Tongue (tissue), 1 donor: ENCODE measurements at regions not wholly inside any gene's neighbourhood (a gene's known extent, or its start where the extent isn't known, plus 50 kb on each side); places are given as distances from the start of the nearest gene placed in this dataset.
"Not testable (repeated sequence)": the region's sequence is repeated elsewhere in the genome, so short reads cannot be mapped to it uniquely, and the experiment has no call there.

ENCODE experiments used
- DNase-seq: peaks from one replicate; pipeline ENCODE4 v3.0.0-alpha.2; 2015

DNA sequence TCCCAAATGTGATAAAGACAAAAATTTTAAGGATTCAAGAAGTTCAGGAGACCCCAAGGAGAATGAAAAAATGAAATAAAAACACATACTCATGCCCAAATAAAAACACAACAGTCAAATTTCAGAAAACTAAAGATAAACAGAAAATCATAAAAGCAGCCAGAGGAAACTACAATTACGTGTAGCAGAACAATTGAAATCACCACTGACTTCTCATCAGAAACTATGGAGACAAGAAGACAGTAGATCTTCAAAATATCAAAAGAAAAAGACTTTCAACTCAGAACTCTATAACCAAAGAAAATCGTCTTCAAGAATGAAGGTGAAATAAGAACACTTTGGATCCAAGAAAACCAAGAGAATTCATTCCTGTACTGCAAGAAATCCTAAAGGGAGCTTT, 54.9 kb downstream of the DIO3 start:
- no peak for DNase-seq

DNA sequence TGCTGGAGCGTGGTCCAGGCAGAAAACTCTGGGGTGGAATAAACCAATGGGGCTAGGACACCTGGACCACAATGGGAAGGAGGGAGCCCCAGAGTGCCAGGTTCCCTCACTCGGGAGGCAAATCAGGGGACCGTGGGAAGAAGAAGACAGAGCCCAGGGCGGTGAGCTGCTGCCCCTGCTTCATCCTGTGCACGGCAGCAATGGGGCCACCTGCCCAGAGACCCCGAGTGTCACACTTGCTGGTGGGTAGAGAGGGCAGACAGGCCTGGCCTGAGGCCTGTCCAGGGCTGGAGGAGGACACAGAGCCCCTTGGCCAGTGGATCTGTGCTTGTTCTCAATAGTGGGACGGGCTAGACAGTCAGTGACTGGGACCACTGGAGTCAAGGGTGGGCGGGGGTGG, 58.2 kb downstream of the DIO3 start:
- DNase-seq: no peak

DNA sequence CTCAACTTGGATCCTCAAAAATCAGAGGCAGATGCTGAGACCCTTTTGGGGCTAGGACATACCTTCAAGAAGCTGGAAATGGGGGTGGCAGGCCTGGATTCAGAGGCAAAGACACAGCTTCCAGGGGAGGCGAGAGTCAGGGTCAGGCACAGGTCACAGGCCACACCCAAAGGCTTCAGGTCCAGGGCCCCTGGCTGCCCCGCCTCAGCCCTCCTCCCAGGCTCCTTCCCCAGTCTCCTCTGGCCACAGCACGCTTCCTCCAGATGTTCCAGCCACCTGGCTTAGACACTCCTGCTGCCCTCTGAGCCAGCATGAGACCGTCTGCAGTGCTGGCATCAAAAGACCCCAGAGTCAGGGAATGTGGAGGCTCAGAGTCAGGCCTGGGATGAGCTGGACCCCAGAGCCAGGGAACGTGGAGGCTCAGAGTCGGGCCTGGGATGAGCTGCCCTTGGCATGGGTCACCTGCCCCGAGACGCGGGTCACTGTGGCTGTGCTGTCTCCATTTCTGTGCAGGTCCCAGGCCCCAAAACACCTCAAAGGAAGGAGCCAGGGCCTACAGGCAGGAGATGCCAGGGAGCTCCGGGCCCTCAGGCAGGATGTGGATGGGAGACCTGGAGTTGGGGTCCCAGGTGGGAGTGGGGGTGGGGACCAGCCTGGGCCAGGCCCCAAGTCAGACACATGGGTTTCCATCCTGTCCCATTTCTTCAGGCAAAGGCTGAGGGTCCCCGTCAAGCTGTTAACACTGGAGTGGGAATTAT, 58.9 kb downstream of the DIO3 start:
- DNase-seq: no peak

DNA sequence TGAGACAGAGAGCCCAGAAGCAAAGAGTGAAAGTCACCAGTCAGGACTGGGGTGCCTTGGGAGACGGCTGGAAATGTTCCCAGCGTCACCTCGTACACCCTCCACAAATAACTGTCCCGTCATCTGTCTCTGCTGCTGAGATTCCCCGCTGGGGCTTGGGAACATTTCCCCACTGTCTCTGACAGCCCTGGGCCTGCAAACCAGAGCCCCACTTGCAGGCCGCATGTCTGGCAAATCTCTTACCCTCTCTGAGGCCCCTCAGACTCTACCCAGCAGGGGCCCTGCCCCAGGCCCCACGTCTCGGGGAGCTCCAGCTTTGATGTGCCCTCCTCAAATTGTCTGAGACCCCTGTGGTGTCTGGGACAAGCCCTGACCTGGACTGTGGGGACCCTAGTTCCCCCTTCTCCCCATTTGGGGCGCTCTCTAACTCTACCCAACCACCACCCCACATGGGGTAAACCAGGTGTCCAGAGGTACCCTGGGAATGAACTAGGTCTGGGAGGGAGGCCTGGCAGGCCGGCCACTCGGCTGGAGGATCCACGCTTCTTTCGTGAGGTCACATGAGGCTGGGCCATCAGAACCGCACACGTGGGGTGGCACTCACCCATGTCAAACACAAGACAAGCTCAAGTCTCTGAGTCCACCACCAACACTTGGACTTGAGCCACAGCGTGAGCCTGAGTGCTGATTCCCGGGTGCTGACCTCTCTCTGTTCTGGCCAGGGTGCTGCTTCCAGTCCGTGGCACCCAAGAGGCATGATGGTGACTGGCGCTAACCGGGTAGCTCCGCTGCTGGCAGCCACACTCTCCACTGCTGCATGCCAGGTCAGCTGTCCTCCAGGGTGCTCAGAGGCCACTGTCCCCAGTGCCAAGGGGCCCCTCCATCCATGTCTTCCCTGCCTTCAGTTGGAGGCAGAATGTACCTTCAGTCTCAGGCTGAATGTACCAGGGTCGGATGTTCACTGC, 59.8 kb downstream of the DIO3 start:
- no peak for DNase-seq

DNA sequence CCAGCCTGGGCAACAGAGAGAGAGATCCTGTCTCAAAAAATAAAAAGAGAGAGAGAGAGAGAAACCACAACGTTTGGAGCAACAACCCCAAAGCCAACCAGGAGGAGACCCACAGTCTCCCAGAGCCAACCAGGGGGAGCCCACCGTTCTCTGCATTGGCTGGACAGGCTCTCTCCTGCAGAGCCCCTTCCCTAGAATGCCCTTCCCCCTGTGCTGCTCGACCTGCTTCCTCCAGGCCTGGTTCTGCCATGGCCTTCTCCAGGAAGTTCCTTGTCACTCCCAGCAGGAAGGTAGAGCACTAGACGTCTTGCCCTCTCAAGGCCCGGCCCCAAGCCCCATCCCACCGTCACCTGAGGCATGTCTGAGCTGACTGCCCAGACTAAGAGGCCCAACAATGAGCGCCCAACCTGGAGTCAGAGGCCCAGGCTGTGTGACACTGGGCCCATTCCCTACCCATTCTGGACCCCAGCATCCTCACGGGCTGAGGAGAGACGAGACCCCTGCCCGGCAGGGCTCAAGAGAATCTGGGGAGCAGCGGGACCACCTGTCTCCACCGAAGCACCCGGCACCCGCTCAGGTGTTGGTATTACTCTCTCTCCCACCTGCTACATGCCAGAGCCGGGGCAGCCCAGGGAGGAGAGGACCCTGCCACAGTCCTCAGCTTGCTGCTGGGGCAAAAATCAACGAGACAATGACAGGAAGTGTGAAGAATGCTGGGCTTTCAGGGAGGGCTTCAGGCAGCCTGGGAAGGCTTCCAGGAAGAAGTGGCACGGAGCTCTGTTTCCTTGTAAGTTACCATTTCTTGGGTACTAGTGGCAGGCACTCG, 61.2 kb downstream of the DIO3 start:
- DNase-seq: no peak

DNA sequence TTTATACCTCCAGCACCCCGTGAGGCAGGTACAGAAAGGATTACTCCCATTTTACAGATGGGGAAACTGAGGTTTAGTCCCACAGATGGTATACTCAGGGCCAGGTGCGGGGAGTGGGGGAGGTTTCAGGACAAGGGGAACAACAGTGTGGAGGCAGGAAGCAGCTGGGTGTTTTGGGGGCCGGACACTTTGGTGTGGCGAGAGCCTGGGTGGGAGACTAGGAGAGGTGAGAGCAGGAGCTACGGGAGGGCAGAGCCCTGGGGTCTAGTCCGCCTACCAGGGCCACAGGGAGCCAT, 61.7 kb downstream of the DIO3 start:
- DNase-seq: no peak

DNA sequence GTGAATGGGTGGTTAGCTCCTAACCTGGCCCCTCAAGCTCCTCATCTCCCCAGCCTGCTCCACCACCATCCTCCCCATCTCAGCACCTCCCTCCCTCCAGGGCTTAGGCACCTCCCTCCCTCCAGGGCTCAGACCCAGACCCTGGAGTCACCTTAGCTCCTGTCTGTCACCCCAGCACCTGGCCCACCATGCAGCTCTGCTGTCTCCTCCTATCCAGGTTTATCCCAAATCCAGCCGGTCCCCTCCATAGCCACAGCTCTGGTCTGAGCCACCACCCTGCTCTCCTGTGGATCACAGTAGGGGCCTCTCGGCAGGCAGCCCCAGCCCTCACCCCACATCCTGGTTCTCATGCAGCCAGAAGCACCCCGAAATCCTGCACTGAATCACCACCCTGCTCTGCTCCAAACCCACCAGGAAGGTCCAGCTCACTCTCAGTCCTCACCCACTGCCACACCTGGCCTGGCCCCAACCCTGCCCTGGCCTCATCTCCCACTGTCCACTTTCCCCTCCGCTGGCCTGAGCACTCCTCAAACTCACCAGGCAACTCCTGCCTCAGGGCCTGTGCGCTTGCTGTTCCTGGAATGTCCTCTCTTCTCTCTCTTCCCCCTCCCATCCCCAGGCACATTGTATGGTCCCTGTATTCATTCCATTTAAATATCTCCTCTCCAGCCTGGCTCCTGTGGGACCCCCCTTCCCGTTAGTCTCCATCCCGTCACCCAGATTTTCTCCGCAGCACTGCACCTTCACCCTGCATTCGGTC, 62.6 kb downstream of the DIO3 start:
- DNase-seq: no peak

DNA sequence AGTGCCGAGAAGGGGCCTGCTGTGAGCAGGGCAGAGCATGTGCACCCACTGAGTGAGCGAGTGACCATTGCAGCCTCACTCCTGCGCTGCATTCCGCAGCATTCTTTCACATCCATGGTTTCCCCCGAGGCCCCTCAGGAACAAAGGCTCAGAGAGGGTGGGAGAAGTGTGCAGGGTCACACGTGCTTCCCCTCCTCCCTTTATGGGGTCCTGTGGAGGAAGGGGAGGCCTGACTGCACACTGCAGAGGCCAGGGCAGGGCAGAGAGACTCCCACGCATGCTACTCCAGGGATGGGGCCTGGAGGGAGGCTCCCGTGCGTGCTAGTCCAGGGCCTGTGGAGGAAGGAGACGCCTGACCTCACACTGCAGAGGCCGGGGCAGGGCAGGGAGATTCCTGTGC, 63.2 kb downstream of the DIO3 start:
- DNase-seq: no peak

DNA sequence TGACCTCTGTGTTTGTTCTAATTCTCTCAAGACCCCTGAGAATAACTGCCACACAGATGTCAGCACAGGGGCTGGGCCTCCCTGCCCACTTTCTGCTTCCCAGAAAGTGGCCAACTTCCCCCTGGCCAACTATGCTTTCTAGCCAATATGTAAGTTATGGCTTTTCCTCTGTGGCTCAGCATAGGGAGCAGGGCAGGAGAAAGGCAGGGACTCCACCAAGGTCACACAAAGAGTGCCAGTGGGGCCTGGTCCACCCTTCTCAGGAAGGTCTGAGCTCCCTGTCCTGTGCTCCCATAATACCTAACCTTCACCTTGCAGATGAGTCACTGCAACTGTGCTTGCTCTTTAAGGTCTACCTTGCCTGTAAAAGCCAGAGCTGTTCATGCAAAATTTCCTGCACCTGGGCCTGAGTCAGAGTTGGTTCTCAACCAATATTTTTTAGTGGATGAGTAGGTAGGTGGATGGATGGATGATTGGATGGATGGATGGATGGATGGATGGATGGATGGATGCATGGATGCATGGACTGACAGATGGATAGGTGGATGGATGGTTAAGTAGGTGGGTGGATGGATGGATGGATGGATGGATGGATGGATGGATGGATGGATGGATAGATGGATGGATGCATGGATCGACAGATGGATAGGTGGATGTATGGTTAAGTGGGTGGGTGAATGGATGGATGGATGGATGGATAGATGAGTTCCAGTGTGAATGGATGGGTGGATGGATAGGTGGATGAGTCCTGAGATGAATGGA, 64.2 kb downstream of the DIO3 start:
- no peak for DNase-seq

DNA sequence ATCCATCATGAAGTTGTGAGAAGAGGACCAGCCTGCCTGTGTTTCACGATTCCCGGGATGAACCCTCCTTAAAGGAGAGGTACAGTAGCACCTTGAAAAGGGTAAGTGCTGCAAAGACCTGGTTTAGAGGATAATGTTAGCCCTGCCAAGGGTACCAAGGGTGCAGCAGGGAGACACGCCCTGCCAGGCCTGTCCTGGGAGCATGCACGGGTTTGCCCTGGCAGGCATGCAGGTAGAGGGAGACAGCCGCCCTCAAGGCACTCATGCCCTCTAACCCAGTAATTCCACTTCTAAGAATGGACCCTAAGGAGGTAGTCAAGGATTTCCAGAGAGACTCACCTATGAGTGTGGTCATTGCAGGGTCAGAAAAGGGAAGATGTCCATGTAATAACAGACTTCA, 65.0 kb downstream of the DIO3 start:
- DNase-seq: no peak

DNA sequence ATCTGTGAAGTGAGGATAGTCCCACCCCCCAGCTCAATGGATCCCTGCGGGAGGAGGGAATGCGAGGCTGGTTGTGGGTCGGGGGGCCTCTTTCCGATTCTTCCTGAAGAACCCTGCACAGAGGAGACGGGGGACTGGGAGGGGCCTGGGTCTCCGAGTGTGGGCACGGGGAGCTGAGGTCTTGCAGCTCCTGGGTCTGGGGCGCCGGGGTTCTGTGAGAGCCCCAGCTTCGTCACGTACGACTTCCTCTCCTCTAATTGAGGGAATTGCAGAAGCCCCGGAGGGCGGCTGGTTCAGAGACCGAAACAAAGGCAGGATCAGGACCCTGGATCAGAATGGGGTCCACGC, 66.6 kb downstream of the DIO3 start:
- no peak for DNase-seq

DNA sequence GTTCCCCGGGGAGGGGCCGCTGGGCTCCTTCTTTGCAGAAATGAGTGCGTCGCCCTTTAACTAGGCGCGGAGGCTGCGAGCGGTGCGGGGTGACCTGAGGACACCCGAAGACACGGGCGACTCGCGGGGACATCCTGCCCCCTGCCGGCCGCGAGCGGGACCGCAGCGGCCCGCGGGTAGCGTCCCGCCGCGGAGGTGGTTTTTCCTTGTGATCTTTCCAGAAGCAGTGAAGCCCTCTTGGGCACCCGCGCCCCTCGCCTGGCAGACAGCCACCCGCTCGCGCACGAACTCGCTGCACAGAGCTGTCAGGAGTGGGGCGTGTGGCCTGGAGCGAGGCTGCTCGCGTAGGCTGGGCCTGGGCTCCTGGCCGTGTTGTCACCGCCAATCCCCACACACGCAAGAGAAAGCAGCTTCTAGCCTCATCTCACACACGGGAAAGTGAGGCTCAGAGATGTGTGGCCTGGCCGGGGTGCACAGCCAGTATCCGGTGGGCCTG, 67.2 kb downstream of the DIO3 start:
- peak; percentile 82 for DNase-seq

DNA sequence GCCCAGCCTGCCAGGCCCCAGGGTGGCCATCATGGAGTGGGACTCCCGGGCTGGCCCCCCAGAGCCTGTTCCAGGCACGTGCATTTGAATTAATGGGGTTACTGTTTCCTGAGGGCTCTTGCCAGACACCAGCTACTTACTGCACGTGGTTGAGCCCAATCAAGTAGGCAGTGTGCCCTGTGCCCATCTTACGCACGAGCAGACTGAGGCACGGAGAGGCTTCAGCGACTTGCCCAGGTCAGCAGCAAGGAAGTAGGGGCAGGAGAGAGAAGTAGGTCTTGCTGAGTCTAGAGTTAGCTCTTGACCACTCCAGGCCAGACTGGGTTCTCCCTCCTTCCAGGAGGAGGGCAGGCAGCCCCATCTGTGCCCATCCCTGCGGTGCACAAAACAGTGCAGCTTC, 67.7 kb downstream of the DIO3 start:
- no peak for DNase-seq

DNA sequence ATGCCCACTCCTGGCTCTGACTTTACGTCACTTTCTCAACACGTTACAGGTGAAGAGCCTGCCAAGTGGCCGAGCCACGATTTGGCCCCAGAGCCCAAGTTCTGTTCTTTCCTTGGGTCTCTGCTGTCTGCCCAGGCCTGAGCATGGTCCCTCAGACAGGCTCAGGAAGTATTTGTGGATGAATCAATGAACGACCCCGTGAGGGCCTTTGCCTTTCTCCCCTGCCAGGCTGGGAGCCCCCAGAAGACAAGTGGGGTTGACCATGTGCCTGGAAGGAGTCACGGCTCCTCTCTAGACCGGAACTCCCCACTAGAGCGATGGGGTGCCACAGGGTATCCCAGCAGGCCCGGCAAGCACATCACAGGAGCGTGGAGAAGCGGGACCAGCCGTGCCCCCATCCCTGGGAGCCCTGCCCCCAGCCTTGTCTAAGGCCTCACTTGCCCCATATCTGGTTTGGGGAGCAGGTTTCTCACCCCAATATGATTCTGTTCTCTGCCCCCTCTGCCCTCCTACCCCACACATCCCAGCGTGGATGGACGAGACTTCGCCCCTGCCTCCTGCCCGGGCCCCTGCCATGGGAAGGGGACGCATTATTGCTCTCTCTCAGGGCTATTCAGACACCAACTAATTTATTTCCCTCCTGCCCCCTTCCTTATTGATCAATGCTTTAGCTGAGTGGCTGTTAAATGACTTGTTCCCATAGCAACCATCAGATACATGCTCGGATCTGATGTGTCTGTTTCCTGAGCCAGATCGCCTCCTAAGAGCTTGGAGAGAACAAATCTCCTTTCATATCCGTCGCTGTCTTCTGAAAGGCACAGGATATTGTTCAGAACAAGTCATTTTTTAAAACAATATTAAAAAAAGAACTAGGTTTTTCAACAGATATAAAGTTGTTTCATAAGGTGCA, 69.0 kb downstream of the DIO3 start:
- DNase-seq: no peak

DNA sequence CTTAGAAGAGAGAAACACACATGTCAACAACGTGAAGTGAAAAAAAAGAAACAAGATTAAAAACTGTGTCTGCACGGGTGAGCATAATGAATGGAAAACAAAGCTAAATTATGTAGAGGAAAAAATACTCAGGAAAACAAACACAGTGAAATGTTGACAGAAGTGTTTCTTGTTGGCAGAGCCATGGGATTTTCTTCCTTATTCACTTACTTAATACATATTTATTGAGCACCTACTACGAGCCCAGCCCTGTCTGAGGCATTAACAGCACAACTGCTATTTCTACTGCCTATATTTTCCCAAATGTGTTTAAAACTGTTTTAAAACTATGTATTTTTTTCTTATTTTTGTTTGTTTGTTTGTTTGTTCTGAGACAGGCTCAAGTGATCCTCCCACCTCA, 69.9 kb downstream of the DIO3 start:
- DNase-seq: no peak

DNA sequence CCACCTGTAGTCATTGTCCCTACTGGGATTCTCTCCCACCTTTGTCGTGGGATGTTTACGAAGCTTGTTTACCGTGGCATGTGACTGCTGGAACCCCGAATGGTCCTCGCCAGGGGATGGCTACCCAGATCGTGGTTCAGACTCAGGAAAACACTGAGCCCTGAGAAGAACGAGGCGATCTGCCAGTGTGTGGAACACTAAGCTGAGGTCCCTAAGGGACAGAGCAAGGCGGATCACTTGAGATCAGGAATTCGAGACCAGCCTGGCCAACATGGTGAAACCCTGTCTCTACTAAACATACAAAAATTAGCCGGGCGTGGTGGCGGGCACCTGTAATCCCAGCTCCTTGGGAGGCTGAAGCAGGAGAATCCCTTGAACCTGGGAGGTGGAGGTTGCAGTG, 70.7 kb downstream of the DIO3 start:
- not testable (repeated sequence) for DNase-seq

DNA sequence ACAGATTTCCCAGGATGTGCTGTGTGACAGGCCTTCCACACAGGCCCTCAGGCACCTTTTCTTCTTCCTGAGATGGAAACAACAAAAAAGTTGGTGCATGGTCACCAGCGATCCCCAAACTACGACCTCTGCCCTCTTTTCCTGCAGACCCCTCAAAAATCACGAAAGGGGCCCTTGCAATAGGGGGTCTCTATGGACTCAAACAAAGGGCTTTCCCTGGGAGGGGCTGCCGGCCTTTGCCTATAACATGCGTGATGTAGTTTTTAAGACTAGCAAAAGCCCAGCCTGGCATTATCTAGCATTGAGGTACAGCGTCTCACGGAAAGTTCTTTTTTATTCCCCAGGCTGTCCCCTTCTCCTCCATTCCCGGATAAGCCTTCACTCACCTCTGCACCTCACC, 71.2 kb downstream of the DIO3 start:
- no peak for DNase-seq

DNA sequence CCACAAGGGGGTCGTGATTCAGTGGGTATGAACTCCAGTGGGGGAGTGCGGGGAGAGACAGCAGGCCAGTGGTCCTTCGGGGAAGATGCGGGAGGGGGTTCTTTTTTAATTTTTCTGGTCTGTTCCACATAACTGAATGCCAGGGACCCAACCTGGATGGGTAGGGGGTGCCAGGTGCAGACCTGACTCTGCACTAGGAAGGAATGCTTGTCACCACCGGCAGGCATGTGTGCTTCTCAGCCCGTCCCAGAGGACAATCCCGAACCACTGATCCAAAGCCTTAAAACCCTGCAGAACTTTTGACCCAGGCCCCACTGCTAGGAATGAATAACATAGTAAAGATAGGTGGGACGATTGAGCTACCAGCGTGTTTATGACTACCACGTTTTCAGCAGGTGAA, 72.0 kb downstream of the DIO3 start:
- no peak for DNase-seq

DNA sequence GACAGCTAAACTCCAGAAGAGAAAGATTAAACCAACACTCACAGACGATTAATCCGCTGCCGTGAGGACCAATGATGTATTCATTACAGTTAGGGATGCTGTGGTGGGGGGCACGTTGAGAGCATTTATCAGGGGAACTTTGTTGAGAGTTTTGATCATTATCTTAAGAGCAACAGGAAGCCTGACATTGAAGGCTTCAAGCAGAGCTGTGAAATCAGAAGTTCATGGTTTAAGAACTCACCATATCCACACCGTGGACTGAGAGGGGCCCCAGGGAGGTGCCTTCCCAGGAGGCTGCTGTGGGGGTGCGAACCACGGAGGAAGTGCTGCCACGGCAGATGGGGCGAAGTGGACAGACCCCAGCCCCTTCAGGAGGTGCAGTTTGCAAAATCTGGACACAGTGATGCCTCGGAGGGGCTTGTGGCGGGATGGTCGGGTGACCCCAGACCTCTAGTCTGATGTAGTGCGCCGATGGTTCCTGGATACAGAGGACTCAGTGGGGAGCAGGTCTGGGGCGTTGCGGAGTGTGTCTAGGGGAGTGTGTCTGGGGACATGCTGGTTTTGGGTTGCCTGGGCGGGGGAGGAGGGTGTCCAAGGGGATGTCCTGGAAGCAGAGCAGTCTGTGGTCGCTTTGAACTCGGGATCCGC, 73.0 kb downstream of the DIO3 start:
- DNase-seq: no peak
